SJCRH30 (cell line): ENCODE measurements at regions not wholly inside any gene's neighbourhood (a gene's known extent, or its start where the extent isn't known, plus 50 kb on each side); places are given as distances from the start of the nearest gene placed in this dataset.

Source experiments
- DNase-seq, 2 experiments: peaks; one replicate each; pipeline ENCODE4 v3.0.0-alpha.2; 2015 to 2020
- H3K27ac ChIP-seq: fragments of 250-450 bp; sonication (Bioruptor Pico); 2 replicates; pipeline ENCODE4 v1.5.1; 2020; ENCODE audit warnings: mild to moderate bottlenecking, moderate library complexity
- H3K27me3 ChIP-seq: fragments of 250-450 bp; sonication (Bioruptor Pico); 2 replicates; pipeline ENCODE4 v1.5.1; 2020; ENCODE audit warnings: mild to moderate bottlenecking, moderate library complexity
- H3K36me3 ChIP-seq: fragments of 250-450 bp; sonication (Bioruptor Pico); 2 replicates; pipeline ENCODE4 v1.5.1; 2020; ENCODE audit warnings: mild to moderate bottlenecking, moderate library complexity
- H3K4me1 ChIP-seq: fragments of 250-450 bp; sonication (Bioruptor Pico); 2 replicates; pipeline ENCODE4 v1.5.1; 2020; ENCODE audit warnings: mild to moderate bottlenecking, moderate library complexity
- H3K4me3 ChIP-seq: fragments of 250-450 bp; sonication (Bioruptor Pico); 2 replicates; pipeline ENCODE4 v1.5.1; 2020; ENCODE audit warnings: mild to moderate bottlenecking, moderate library complexity
- H3K9me3 ChIP-seq: fragments of 250-450 bp; sonication (Bioruptor Pico); replicated peaks from 2 replicates; pipeline ENCODE4 v1.5.1; 2020; ENCODE audit warnings: mild to moderate bottlenecking, moderate library complexity

DNA sequence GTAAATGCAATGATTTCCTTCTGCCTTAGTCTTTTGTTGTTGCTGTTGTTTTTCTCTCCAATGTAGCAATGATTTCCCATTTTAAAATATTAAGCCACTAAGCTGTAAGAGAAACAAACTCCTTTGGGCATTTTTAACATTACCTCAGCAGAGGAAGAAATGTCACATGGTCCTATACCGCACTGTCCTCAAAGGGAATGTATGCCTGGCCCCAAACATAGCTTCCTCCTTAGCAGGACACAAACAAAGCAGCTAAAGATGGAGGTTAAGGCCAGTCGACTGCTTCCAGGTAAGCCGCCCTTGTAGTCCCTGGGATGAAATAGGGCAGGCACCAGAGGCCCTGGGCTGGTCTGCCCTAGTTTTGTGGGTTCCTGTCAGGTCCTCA lies 249.0 kb downstream of the TSHZ3 start:
- H3K9me3 ChIP-seq = no peaks in the 10 kb centered on the region
- H3K4me3 ChIP-seq = no peak overlapping the region
- H3K27ac ChIP-seq = no peak overlapping the region
- no peaks in the 10 kb centered on the region for H3K27me3 ChIP-seq
- H3K36me3 ChIP-seq = no peaks in the 10 kb centered on the region
- H3K4me1 ChIP-seq = peaks cover 28% of the 10 kb centered on the region
- DNase-seq = no peak

DNA sequence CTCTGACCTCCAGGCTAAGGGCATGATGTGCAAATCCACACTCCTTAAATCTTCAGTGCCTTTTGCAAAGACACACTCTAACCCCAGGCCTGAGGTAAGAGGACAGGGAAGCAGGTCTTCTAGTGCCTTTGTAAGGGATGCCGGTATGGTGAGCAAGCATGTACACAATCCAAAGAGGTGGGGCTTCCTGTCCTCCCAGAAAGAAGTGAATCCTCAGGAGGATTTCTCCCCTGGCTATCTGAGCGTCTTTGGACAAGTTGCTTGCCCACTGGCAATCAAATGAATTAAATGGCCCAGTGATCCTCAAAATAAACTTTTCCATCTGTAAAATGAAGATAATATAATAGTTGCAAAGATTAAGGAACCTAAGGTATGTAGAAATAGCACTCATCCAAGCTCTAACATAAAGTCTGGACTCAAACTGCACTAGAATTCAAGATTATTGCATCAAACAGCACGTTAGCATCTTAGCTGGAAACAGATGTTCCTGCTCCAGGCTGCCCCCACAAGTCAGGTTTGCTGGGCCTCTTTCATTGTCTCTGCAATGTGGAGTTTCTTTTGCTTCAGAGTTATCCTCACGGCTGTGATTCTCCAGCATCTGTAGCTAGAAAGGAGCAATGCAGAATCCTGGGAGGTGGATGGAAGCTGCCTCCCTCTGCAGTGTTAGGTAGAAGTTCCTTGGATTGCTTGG lies 249.6 kb downstream of the TSHZ3 start:
- Histone ChIP-seq H3K4me3 (no peak overlapping the region), H3K27me3 (no peaks in the 10 kb centered on the region), H3K27ac (no peak overlapping the region), H3K4me1 (peaks cover 28% of the 10 kb centered on the region), H3K36me3 (no peaks in the 10 kb centered on the region), H3K9me3 (no peaks in the 10 kb centered on the region)
- DNase-seq = no peak

- H3K27me3 ChIP-seq = no peaks in the 10 kb centered on the region
- no peaks in the 10 kb centered on the region for H3K36me3 ChIP-seq
- peaks cover 28% of the 10 kb centered on the region for H3K4me1 ChIP-seq
- H3K9me3 ChIP-seq = no peaks in the 10 kb centered on the region
- no peak for DNase-seq
- H3K27ac ChIP-seq = no peak overlapping the region
- no peak overlapping the region for H3K4me3 ChIP-seq
Measured at GRCh38 chr19:31098836-31099235, 250.4 kb downstream of the TSHZ3 start.

GRCh38 chr19:31096935-31097545 lies 252.2 kb downstream of the TSHZ3 start:
- Histone ChIP-seq H3K4me1 (peaks cover 23% of the 10 kb centered on the region), H3K27me3 (no peaks in the 10 kb centered on the region), H3K27ac (peak overlapping the region; percentile 92), H3K36me3 (no peaks in the 10 kb centered on the region), H3K4me3 (peak overlapping the region; percentile 53; the same call in 1 of the 2 replicates), H3K9me3 (no peaks in the 10 kb centered on the region)
- DNase-seq = peak; percentile 25 to 42

- Histone ChIP-seq H3K36me3 (no peaks in the 10 kb centered on the region), H3K4me1 (peaks cover 20% of the 10 kb centered on the region), H3K9me3 (no peaks in the 10 kb centered on the region), H3K27ac (peak overlapping the region; percentile 92), H3K27me3 (no peaks in the 10 kb centered on the region), H3K4me3 (peak overlapping the region; percentile 53)
- peak; percentile 92 to 93 for DNase-seq
Measured at GRCh38 chr19:31096062-31096830, 253.0 kb downstream of the TSHZ3 start.

DNA sequence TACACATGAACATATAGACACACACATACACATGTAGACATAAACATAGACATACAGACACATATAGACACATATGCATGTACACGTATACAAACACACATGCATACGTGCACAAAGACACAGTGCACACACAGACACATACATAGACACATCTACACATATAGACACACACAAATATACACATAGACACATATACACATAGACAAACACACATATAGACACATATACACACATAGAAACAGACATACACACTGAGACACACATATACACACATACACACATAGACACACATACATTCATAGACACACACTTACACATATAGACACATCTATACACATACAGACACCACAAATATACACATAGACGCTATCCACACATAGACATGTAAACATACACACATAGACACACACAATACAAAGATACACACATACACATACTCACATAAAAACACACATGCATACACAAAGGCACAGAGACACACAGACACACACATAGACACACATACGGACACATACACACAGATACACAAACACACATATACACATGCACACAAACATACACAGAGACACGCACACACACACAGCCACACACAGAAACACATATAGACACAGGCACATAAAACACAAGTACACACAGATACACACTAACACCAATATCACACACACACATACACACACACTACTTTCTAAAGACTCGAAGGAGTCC lies 254.0 kb downstream of the TSHZ3 start:
- H3K4me1 ChIP-seq = peaks cover 18% of the 10 kb centered on the region
- H3K27me3 ChIP-seq = no peaks in the 10 kb centered on the region
- peak overlapping the region; percentile 92 for H3K27ac ChIP-seq
- no peak for DNase-seq
- peak overlapping the region; percentile 53 for H3K4me3 ChIP-seq
- H3K36me3 ChIP-seq = no peaks in the 10 kb centered on the region
- H3K9me3 ChIP-seq = no peaks in the 10 kb centered on the region

GRCh38 chr19:31092274-31092673 lies 257.0 kb downstream of the TSHZ3 start:
- Histone ChIP-seq H3K9me3 (no peaks in the 10 kb centered on the region), H3K27me3 (no peaks in the 10 kb centered on the region), H3K4me1 (peaks cover 14% of the 10 kb centered on the region), H3K27ac (no peak overlapping the region), H3K36me3 (no peaks in the 10 kb centered on the region), H3K4me3 (no peak overlapping the region)
- DNase-seq = no peak

DNA sequence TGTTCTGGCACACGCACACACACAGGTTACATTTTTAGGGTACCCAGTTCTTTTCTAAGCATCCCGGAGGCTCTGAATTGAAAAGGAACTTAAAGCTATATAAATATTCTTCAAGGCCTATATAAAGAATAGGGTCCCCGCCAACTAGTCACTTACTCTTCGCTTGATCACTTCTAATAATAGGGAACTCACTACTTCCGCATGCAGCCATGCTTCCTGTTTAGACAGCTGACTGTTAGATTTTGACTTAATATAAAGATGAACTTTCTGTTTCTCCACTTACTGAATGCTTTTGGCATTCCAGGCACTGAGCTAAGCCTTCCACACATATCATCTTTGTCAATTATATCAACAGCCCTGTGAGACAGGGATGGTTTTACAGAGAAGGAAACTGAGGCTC lies 259.6 kb downstream of the TSHZ3 start:
- Histone ChIP-seq H3K27ac (no peak overlapping the region), H3K4me1 (no peaks in the 10 kb centered on the region), H3K4me3 (no peak overlapping the region), H3K36me3 (no peaks in the 10 kb centered on the region), H3K9me3 (no peaks in the 10 kb centered on the region), H3K27me3 (no peaks in the 10 kb centered on the region)
- no peak for DNase-seq

GRCh38 chr19:31085125-31085524 lies 264.1 kb downstream of the TSHZ3 start:
- Histone ChIP-seq H3K4me1 (no peaks in the 10 kb centered on the region), H3K4me3 (no peak overlapping the region), H3K27me3 (no peaks in the 10 kb centered on the region)

DNA sequence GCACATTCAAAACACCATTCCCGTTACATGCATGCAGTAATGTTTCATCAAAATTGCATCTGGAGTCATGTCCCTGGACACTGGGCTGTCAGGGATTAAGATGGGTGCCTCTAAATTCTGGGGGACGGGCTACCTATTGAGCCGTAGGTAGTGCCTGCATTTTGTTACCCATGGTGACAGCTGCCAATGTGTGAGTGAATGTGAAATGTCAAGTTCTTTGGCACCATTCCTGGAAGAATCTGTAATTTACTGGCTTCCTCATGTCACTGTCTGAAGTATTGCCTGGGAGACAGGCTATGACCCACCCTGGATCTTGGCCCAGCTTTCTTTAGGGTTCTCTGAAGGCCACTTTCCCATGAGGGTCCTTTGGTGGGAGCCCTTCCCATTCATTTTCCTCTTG lies 266.1 kb downstream of the TSHZ3 start:
- Histone ChIP-seq H3K4me1 (no peaks in the 10 kb centered on the region), H3K4me3 (no peak overlapping the region), H3K27ac (no peak overlapping the region), H3K9me3 (no peaks in the 10 kb centered on the region), H3K27me3 (no peaks in the 10 kb centered on the region), H3K36me3 (no peaks in the 10 kb centered on the region)
- DNase-seq = no peak

More at GRCh38 chr19:31085125-31085524, 264.1 kb downstream of the TSHZ3 start:
- Histone ChIP-seq H3K27ac (no peak overlapping the region), H3K9me3 (no peaks in the 10 kb centered on the region), H3K36me3 (no peaks in the 10 kb centered on the region)
- DNase-seq = no peak

DNA sequence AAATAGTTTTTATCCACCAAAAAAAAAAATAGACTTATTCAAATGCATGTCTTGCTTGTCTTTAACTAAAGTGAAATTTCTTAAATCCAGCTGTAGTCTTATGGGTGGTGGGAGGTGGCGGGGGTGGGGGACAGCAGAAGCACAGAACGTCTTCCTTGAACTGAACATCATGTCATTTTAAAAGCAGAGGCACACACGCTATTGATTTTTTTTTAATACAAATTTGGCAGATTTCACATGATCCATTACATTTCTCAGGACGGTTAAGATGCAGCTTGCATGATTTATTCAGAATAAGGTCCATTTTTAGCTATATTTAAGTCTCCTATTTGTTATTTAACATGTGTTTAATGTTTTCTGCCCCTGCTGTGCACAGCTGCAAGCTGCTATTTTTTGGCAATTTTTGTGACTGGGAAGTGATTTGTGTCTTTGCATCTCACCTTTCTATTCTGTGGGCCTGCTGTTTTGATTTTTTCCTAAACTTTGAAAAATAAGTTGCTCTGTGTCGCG lies 274.0 kb downstream of the TSHZ3 start:
- Histone ChIP-seq H3K9me3 (no peaks in the 10 kb centered on the region), H3K27ac (no peak overlapping the region), H3K4me1 (no peaks in the 10 kb centered on the region), H3K4me3 (no peak overlapping the region), H3K27me3 (no peaks in the 10 kb centered on the region), H3K36me3 (no peaks in the 10 kb centered on the region)
- DNase-seq = no peak

- Histone ChIP-seq H3K4me3 (no peak overlapping the region), H3K9me3 (no peaks in the 10 kb centered on the region), H3K36me3 (no peaks in the 10 kb centered on the region), H3K27ac (no peak overlapping the region), H3K27me3 (no peaks in the 10 kb centered on the region), H3K4me1 (no peaks in the 10 kb centered on the region)
- no peak for DNase-seq
Measured at GRCh38 chr19:31074199-31075125, 274.8 kb downstream of the TSHZ3 start.

DNA sequence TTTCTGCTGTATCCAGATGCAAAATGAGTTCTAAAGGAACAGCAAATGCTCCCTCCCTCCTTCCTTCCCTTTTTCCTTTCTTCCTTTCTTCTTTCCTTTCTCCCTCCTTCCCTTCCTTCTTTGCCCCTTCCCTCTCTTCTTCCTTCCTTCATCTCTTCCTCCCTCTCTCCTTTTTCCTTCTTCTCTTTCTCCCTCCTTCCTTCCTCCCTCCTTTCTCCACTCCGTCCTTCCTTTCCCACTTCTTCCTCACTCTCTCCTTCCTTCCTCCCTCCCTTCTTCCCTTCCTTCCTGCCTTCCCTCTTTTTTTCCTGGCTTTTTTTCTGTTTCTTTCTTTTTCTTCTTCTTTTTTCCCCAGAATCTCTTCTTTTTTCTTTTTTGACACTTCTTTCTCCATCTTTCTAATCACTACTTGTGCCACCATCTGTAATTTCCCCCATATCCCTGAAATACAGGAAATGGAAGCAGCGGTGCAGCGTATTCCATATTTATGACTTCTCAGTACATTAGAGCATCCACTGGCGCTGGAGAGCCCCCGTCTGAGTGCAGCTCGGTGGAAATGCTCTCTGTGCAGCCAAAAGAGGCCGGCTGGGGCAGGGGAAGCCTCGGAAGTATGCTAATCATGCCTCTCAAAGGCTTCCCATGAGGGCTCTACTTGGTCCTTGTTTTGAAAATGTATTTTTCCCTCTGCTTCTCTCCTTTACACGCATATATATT lies 275.6 kb downstream of the TSHZ3 start:
- H3K9me3 ChIP-seq = no peaks in the 10 kb centered on the region
- H3K27me3 ChIP-seq = no peaks in the 10 kb centered on the region
- no peak for DNase-seq
- H3K4me1 ChIP-seq = no peaks in the 10 kb centered on the region
- no peaks in the 10 kb centered on the region for H3K36me3 ChIP-seq
- no peak overlapping the region for H3K4me3 ChIP-seq
- no peak overlapping the region for H3K27ac ChIP-seq
